ENCODE measurements at regions not wholly inside any gene's neighbourhood (a gene's known extent, or its start where the extent isn't known, plus 50 kb on each side); places are given as distances from the start of the nearest gene placed in this dataset.

DNA sequence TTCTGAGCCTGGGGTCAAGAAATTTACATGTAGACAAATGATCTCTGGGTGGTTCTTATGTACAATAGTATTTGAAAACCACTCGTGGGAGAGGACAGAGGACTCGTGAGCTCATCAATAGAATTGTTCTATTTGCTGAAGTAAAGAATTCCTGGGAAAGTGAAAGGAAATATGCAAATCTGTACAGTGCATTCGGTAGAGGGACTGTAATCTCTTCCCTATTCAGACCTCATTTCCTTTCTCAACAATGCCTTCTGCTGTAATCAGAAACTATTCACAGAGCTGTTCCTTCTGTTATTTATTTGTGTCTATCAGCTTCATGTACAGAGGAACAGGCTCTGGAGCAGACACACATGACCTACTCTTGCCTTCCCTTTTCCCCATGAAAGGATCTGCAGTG, 709.4 kb upstream of the KIRREL3 start:
- no peaks in the 10 kb centered on the region for H3K36me3 Mint-ChIP-seq (ENCODE audit: low read depth)
- peaks cover 6% of the 10 kb centered on the region for H3K4me1 Mint-ChIP-seq
- H3K4me3 Mint-ChIP-seq = no peak overlapping the region
- no peaks in the 10 kb centered on the region for H3K27me3 Mint-ChIP-seq (ENCODE audit: low read depth)
- H3K9me3 Mint-ChIP-seq = no peaks in the 10 kb centered on the region
- DNase-seq (ENCODE audit: low read depth, low spot score) = no peak
- no peak overlapping the region for H3K27ac Mint-ChIP-seq (ENCODE audit: unreplicated experiment)
- TF ChIP-seq, protein P1, sequence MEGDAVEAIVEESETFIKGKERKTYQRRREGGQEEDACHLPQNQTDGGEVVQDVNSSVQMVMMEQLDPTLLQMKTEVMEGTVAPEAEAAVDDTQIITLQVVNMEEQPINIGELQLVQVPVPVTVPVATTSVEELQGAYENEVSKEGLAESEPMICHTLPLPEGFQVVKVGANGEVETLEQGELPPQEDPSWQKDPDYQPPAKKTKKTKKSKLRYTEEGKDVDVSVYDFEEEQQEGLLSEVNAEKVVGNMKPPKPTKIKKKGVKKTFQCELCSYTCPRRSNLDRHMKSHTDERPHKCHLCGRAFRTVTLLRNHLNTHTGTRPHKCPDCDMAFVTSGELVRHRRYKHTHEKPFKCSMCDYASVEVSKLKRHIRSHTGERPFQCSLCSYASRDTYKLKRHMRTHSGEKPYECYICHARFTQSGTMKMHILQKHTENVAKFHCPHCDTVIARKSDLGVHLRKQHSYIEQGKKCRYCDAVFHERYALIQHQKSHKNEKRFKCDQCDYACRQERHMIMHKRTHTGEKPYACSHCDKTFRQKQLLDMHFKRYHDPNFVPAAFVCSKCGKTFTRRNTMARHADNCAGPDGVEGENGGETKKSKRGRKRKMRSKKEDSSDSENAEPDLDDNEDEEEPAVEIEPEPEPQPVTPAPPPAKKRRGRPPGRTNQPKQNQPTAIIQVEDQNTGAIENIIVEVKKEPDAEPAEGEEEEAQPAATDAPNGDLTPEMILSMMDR (conservative IDR thresholded peaks at IDR 0.05) = no peak

DNA sequence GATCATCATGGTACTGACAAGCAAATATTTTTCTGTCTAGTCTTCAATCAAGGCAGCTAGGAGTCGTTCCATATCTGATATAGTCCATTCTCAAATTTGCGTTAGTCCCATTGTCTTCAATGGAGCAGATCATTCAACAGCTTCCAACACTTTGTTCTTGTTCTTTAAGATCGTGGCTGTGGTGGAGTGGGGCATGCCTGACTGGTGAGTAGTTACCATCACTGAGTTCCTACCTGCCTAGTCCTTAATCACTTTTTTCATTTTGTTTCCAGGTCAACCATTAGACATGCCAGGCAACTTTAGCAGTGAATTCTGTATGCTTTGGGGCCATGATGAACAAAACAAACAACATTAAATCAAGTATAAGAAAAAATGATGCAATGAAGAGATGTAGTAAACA, 693.1 kb upstream of the KIRREL3 start:
- TF ChIP-seq, protein P1 (conservative IDR thresholded peaks at IDR 0.05) = no peak
- H3K27me3 Mint-ChIP-seq (ENCODE audit: low read depth) = no peaks in the 10 kb centered on the region

DNA sequence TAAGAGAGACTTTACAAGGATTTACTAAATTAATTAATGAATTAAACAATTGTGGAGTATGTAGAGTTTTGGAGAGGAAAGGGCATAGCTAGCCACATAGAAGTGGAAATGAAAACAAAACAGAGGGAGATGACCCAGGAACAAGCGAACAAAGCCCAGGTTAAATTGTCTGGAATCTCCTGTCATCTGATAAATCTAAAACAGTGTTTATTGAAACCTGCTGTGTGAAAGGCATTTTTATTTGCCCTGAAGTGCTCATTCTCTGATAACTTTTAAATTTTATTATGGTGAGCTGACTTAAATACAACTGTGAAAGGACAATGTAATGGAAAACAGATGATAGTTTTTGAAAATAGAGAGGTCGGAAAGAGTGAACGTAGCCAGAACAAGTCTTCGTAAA, 682.8 kb upstream of the KIRREL3 start:
- no peak overlapping the region for H3K27ac Mint-ChIP-seq (ENCODE audit: unreplicated experiment)
- TF ChIP-seq, protein P1 (conservative IDR thresholded peaks at IDR 0.05) = no peak
- H3K27me3 Mint-ChIP-seq (ENCODE audit: low read depth) = no peaks in the 10 kb centered on the region
- no peaks in the 10 kb centered on the region for H3K36me3 Mint-ChIP-seq (ENCODE audit: low read depth)
- no peaks in the 10 kb centered on the region for H3K9me3 Mint-ChIP-seq
- H3K4me3 Mint-ChIP-seq = no peak overlapping the region
- DNase-seq (ENCODE audit: low read depth, low spot score) = no peak
- peaks cover 8% of the 10 kb centered on the region for H3K4me1 Mint-ChIP-seq

More for the DNA sequence above, 693.1 kb upstream of the KIRREL3 start:
- no peak for DNase-seq (ENCODE audit: low read depth, low spot score)
- no peaks in the 10 kb centered on the region for H3K36me3 Mint-ChIP-seq (ENCODE audit: low read depth)
- peaks cover 8% of the 10 kb centered on the region for H3K9me3 Mint-ChIP-seq
- no peak overlapping the region for H3K4me3 Mint-ChIP-seq
- no peak overlapping the region for H3K27ac Mint-ChIP-seq (ENCODE audit: unreplicated experiment)
- no peaks in the 10 kb centered on the region for H3K4me1 Mint-ChIP-seq

DNA sequence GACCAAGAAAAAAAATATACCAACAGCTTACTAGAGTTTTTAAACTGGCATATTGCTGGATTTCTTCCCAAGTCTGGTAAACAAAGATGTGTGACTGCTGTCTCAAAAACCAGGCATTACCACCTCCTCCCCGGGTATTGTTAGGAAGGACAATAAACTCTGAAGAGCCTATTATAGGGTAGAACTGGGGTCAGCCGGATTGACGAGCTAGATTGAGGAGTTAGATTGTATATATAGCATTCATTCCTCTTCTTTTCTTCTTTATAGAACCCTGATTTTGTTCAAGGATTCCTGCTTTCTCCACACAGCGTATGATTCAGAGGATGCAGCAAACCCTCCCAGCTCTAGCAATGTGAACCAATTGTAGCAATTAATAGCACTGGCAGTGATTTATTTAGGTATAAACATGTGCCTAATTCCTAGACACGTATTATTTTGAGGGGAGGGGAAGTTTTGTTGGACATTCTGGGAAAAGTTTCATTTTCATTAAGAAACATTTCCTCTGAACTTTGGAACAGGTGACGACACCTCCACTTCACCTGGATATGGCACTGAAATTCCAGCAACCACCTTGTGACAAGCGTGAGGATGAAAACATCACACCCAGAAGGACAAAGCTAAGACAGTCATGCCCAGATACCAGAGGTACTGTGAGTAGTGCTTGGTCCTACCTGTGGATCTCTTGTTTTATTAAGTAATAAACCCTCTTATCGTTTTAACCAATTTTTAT, 679.4 kb upstream of the KIRREL3 start:
- no peak overlapping the region for H3K4me3 Mint-ChIP-seq
- DNase-seq (ENCODE audit: low read depth, low spot score) = no peak
- no peak overlapping the region for H3K27ac Mint-ChIP-seq (ENCODE audit: unreplicated experiment)
- TF ChIP-seq, protein P1 (conservative IDR thresholded peaks at IDR 0.05) = no peak
- peaks cover 3% of the 10 kb centered on the region for H3K9me3 Mint-ChIP-seq
- H3K4me1 Mint-ChIP-seq = peaks cover 17% of the 10 kb centered on the region
- no peaks in the 10 kb centered on the region for H3K36me3 Mint-ChIP-seq (ENCODE audit: low read depth)
- H3K27me3 Mint-ChIP-seq (ENCODE audit: low read depth) = no peaks in the 10 kb centered on the region

DNA sequence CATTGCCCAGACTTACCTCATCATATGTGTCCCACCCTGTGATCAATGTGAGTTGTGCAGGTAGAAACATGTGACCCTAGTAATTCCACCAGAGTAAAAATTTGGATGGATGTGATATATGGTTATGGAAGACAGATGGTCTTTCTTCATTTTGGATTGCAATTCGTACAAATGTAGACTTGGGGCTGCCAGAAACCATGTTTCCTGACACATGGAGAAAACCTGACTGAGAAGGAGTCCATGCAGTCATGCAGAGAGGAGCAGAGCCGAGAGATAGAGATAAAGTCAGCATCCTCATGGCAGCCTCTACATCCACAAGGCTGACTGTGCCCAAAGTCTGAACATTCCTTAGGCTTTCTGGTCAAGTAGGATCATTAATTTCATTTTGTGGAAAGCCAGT, 678.1 kb upstream of the KIRREL3 start:
- no peak overlapping the region for H3K27ac Mint-ChIP-seq (ENCODE audit: unreplicated experiment)
- H3K36me3 Mint-ChIP-seq (ENCODE audit: low read depth) = no peaks in the 10 kb centered on the region

More for the DNA sequence above, 678.1 kb upstream of the KIRREL3 start:
- TF ChIP-seq, protein P1 (conservative IDR thresholded peaks at IDR 0.05) = no peak
- DNase-seq (ENCODE audit: low read depth, low spot score) = no peak
- no peak overlapping the region for H3K4me3 Mint-ChIP-seq
- peaks cover 17% of the 10 kb centered on the region for H3K4me1 Mint-ChIP-seq
- peaks cover 3% of the 10 kb centered on the region for H3K9me3 Mint-ChIP-seq
- H3K27me3 Mint-ChIP-seq (ENCODE audit: low read depth) = no peaks in the 10 kb centered on the region

Measured in neural crest cell (in vitro differentiated cells).